ENCODE measurements at regions not wholly inside any gene's neighbourhood (a gene's known extent, or its start where the extent isn't known, plus 50 kb on each side); places are given as distances from the start of the nearest gene placed in this dataset.

DNA sequence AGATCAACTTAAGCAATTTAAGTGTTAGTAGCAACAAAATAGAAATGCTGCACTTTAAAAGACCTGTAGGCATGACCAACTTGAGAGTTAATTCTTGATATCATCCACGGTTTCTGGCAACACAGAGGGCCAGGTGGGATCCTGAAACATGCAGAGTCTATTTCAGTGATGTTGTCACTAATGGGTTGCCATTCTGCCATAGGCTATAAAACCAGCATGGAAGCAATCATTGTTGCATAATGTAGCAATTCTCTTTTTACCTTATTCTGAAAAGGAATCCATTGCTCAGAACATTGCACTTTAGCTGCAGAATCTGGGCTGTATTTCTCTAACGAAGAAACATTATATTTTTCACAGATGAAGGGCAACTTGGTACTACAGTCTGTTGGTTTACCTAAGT lies 53.9 kb upstream of the CD302 start:
- Histone ChIP-seq H3K4me3 (ENCODE audit: low read depth, low read length) (no peak overlapping the region), H3K4me1 (ENCODE audit: control insufficient read depth, insufficient read depth, low read length) (no peaks in the 10 kb centered on the region), H3K27ac (ENCODE audit: extremely low read depth, low read depth, low read length) (no peak overlapping the region), H3K9me3 (ENCODE audit: control insufficient read depth, insufficient read depth, low read depth, low read length) (no peaks in the 10 kb centered on the region), H3K36me3 (ENCODE audit: control insufficient read depth in 2 of 2, insufficient read depth in 1 of 2, low read length in 2 of 2) (no peaks in the 10 kb centered on the region)
- POLR2A ChIA-PET, result no interaction called here
- CTCF ChIA-PET, result no interaction called here
- TF ChIP-seq, protein P1, sequence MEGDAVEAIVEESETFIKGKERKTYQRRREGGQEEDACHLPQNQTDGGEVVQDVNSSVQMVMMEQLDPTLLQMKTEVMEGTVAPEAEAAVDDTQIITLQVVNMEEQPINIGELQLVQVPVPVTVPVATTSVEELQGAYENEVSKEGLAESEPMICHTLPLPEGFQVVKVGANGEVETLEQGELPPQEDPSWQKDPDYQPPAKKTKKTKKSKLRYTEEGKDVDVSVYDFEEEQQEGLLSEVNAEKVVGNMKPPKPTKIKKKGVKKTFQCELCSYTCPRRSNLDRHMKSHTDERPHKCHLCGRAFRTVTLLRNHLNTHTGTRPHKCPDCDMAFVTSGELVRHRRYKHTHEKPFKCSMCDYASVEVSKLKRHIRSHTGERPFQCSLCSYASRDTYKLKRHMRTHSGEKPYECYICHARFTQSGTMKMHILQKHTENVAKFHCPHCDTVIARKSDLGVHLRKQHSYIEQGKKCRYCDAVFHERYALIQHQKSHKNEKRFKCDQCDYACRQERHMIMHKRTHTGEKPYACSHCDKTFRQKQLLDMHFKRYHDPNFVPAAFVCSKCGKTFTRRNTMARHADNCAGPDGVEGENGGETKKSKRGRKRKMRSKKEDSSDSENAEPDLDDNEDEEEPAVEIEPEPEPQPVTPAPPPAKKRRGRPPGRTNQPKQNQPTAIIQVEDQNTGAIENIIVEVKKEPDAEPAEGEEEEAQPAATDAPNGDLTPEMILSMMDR (tag by site-specific recombination; IDR thresholded peaks at IDR 0.05), result no peak
- TF ChIP-seq ZIC2 (tag by site-specific recombination; IDR thresholded peaks at IDR 0.05), result peak; percentile 18; the same call in 1 of the 2 replicates

DNA sequence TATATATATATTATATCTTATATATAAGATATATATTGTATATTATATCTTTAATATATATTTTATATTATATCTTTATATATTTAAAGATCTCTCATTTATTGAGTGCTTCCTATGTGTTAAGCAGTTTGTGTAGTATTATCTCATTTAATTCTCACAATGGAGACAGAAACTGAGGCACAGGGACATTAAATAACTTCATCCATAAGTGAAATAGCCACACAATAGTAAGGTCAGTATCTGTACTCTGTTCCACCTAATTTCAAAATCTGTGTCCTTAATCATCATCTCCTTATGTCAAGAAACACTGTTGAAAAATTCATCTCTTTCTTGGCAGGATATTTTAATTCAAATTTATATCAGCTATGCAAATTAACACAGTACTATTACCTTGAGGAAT lies 52.8 kb upstream of the CD302 start:
- no peaks in the 10 kb centered on the region for H3K36me3 ChIP-seq (ENCODE audit: control insufficient read depth in 2 of 2, insufficient read depth in 1 of 2, low read length in 2 of 2)
- H3K9me3 ChIP-seq (ENCODE audit: control insufficient read depth, insufficient read depth, low read depth, low read length), result no peaks in the 10 kb centered on the region
- TF ChIP-seq ZNF664 (tag by site-specific recombination; IDR thresholded peaks at IDR 0.05), result peak; percentile 79
- TF ChIP-seq, protein P2, sequence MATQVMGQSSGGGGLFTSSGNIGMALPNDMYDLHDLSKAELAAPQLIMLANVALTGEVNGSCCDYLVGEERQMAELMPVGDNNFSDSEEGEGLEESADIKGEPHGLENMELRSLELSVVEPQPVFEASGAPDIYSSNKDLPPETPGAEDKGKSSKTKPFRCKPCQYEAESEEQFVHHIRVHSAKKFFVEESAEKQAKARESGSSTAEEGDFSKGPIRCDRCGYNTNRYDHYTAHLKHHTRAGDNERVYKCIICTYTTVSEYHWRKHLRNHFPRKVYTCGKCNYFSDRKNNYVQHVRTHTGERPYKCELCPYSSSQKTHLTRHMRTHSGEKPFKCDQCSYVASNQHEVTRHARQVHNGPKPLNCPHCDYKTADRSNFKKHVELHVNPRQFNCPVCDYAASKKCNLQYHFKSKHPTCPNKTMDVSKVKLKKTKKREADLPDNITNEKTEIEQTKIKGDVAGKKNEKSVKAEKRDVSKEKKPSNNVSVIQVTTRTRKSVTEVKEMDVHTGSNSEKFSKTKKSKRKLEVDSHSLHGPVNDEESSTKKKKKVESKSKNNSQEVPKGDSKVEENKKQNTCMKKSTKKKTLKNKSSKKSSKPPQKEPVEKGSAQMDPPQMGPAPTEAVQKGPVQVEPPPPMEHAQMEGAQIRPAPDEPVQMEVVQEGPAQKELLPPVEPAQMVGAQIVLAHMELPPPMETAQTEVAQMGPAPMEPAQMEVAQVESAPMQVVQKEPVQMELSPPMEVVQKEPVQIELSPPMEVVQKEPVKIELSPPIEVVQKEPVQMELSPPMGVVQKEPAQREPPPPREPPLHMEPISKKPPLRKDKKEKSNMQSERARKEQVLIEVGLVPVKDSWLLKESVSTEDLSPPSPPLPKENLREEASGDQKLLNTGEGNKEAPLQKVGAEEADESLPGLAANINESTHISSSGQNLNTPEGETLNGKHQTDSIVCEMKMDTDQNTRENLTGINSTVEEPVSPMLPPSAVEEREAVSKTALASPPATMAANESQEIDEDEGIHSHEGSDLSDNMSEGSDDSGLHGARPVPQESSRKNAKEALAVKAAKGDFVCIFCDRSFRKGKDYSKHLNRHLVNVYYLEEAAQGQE (tag by site-specific recombination; IDR thresholded peaks at IDR 0.05), result no peak
- ChIA-PET CTCF (no interaction called here), POLR2A (no interaction called here)
- no peak overlapping the region for H3K27ac ChIP-seq (ENCODE audit: extremely low read depth, low read depth, low read length)
- no peak overlapping the region for H3K4me3 ChIP-seq (ENCODE audit: low read depth, low read length)
- no peaks in the 10 kb centered on the region for H3K4me1 ChIP-seq (ENCODE audit: control insufficient read depth, insufficient read depth, low read length)

DNA sequence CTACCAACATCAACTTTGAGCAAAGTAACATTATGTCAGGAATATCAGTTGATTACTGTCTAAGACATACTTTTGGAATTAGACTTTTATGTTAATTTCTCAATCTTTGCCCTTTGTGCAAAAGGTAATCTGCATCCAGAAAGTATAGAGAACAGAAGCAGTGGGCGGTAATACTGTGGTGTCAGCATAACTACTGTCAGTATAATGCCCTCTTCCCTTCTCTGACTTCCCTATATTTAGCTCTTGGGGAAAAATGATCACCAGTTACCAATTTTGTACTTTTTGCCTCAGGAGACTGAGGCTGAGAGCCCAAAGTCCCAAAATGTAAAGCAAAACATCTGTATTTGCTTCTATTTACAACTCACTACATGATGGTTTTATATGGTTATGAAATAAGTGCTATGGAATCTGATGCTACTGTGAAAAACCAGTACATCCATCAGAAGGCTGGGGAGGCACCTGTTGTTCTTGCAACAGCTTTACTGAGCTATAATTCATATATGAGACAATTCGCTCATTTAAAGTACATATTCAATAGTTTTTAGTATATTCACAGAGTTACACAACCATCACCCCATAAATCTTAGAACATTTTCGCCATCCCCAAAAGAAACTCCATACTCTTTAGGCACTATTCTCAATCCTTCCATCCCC lies 51.3 kb upstream of the CD302 start:
- TF ChIP-seq SCRT2 (tag by site-specific recombination; IDR thresholded peaks at IDR 0.05), result peak; percentile 72
- no peak for TF ChIP-seq ZNF146 (tag by site-specific recombination; IDR thresholded peaks at IDR 0.05)
- CTCF ChIA-PET, result no interaction called here
- POLR2A ChIA-PET, result no interaction called here
- Histone ChIP-seq H3K27ac (ENCODE audit: extremely low read depth, low read depth, low read length) (no peak overlapping the region), H3K36me3 (ENCODE audit: control insufficient read depth in 2 of 2, insufficient read depth in 1 of 2, low read length in 2 of 2) (no peaks in the 10 kb centered on the region), H3K9me3 (ENCODE audit: control insufficient read depth, insufficient read depth, low read depth, low read length) (no peaks in the 10 kb centered on the region), H3K4me1 (ENCODE audit: control insufficient read depth, insufficient read depth, low read length) (no peaks in the 10 kb centered on the region), H3K4me3 (ENCODE audit: low read depth, low read length) (no peak overlapping the region)

All from HEK293 (cell line).